K562 (cell line): ENCODE measurements at regions not wholly inside any gene's neighbourhood (a gene's known extent, or its start where the extent isn't known, plus 50 kb on each side); places are given as distances from the start of the nearest gene placed in this dataset.

Source experiments
- ATAC-seq: fragments of 200-7000 bp; cut with Tn5 transposase; 3 replicates; pipeline ENCODE4 v1.9.1; 2020; ENCODE audit warnings: moderate library complexity
- BruUV-seq: library from RNA; stranded (reverse); fragments of 400-500 nt; replicated peaks from 2 replicates; lab custom pipeline; 2021; lab: Mats Ljungman, UMichigan
- CTCF ChIA-PET: fragments of 300-600 bp; formaldehyde crosslinking; extraction: SDS; loops from one replicate; lab custom pipeline; 2021; ENCODE audit warnings: low intra/inter-chr PET ratio; lab: Yijun Ruan, JAX
- POLR2A ChIA-PET: fragments of 300-600, 350-650 bp; sonication (Branson Sonifier 250); formaldehyde crosslinking; extraction: SDS; loops from one replicate; lab custom pipeline; 2021; ENCODE audit warnings: antibody characterized with exemption, inconsistent platforms; lab: Yijun Ruan, JAX
- DNase-seq, 4 experiments: peaks; one replicate each; pipeline versions ENCODE4 v3.0.0 to v3.0.0-alpha.2; 2011 to 2018; ENCODE audit warnings: low spot score in 3 of 4, mixed read lengths in 3 of 4; ENCODE audit errors: extremely low read depth in 1 of 4
- FAIRE-seq: peaks from 2 replicates; lab custom pipeline; 2011; peaks lifted over from hg19 to GRCh38; lab: Jason Lieb, UNC
- H2AFZ ChIP-seq: 2 replicates; pipeline ENCODE4 v1.6.0; 2011; ENCODE audit warnings: low read depth, low read length, control low read depth, inconsistent platforms
- H3K27ac ChIP-seq: fragments of 200-600 bp; 3 replicates; pipeline ENCODE4 v1.8.0; 2011; ENCODE audit warnings: low read depth, mild to moderate bottlenecking, control low read depth, inconsistent platforms, low read length, moderate library complexity, mixed read lengths; ENCODE audit errors: extremely low read depth
- H3K27me3 ChIP-seq, 2 experiments: fragments of 300-600 bp in 1 of 2; 2 replicates in 1 of 2; 3 replicates in 1 of 2; pipeline versions ENCODE4 v1.6.0 to v1.8.0; 2011; ENCODE audit warnings: inconsistent platforms in 2 of 2, low read length in 2 of 2, mild to moderate bottlenecking in 1 of 2, mixed read lengths in 1 of 2, moderate library complexity in 1 of 2; ENCODE audit not compliant: control insufficient read depth in 2 of 2, insufficient read depth in 2 of 2
- H3K36me3 ChIP-seq: fragments of 300-600 bp; 3 replicates; pipeline ENCODE4 v1.8.0; 2011; ENCODE audit warnings: mild to moderate bottlenecking, low read length, inconsistent platforms; ENCODE audit not compliant: control insufficient read depth, insufficient read depth
- H3K4me1 ChIP-seq, 2 experiments: fragments of 200-600 bp in 1 of 2; replicated peaks in 1 of 2; 2 replicates in 1 of 2; 3 replicates in 1 of 2; pipeline versions ENCODE4 v1.5.1 to v1.8.0; 2011; ENCODE audit warnings: inconsistent platforms in 2 of 2, low read length in 2 of 2, mild to moderate bottlenecking in 1 of 2, mixed read lengths in 1 of 2, moderate library complexity in 1 of 2; ENCODE audit not compliant: control insufficient read depth in 2 of 2, insufficient read depth in 2 of 2
- H3K4me2 ChIP-seq: 2 replicates; pipeline ENCODE4 v1.6.1; 2011; ENCODE audit warnings: low read length, control low read depth, inconsistent platforms, mixed read lengths; ENCODE audit not compliant: insufficient read depth
- H3K4me3 ChIP-seq: fragments of 200-600 bp; sonication (generic), shearing (Covaris generic); 2 replicates; pipeline ENCODE4 v1.5.1; 2016; ENCODE audit warnings: control low read depth, inconsistent platforms
- H3K79me2 ChIP-seq: fragments of 200-600 bp; 3 replicates; pipeline ENCODE4 v1.8.0; 2011; ENCODE audit warnings: low read length, inconsistent platforms; ENCODE audit not compliant: control insufficient read depth, insufficient read depth
- H3K9ac ChIP-seq, 2 experiments: 2 replicates each; pipeline versions ENCODE4 v1.6.0 to v1.6.1; 2011; ENCODE audit warnings: low read depth in 2 of 2, low read length in 2 of 2, control low read depth in 1 of 2, inconsistent platforms in 1 of 2, mild to moderate bottlenecking in 1 of 2, mixed read lengths in 1 of 2; ENCODE audit not compliant: insufficient read depth in 1 of 2
- H3K9me1 ChIP-seq: one replicate; pipeline ENCODE4 v1.6.0; 2011; ENCODE audit warnings: inconsistent platforms, mild to moderate bottlenecking, low read length, moderate library complexity; ENCODE audit not compliant: control insufficient read depth, insufficient read depth
- H3K9me3 ChIP-seq: replicated peaks from 2 replicates; pipeline ENCODE4 v1.5.1; 2011; ENCODE audit warnings: low read depth, low read length, inconsistent platforms; ENCODE audit not compliant: control insufficient read depth, insufficient read depth
- H4K20me1 ChIP-seq: replicated peaks from 2 replicates; pipeline ENCODE4 v1.6.1; 2011; ENCODE audit warnings: low read length, inconsistent platforms, mixed read lengths; ENCODE audit not compliant: control insufficient read depth, insufficient read depth
- BCOR ChIP-seq: fragments of 450-650 bp; IDR thresholded peaks from 2 replicates; pipeline ENCODE4 v1.6.1; 2016
- FIP1L1 ChIP-seq: fragments of 200-400 bp; formaldehyde crosslinking; IDR thresholded peaks from 2 replicates; pipeline ENCODE4 v1.6.1; 2018; ENCODE audit warnings: mild to moderate bottlenecking, low read depth, low read length; ENCODE audit not compliant: poor library complexity, severe bottlenecking
- FOXJ2 ChIP-seq: fragments of 200-800 bp; sonication (Bioruptor generic); IDR thresholded peaks from 2 replicates; pipeline ENCODE4 v1.6.1; 2016; ENCODE audit warnings: missing genetic modification characterization, missing compliant biosample characterization
- HNRNPLL ChIP-seq: fragments of 200-400 bp; formaldehyde crosslinking; IDR thresholded peaks from 2 replicates; pipeline ENCODE4 v1.6.1; 2017; ENCODE audit warnings: low read length, low read depth, mild to moderate bottlenecking; ENCODE audit not compliant: poor library complexity, severe bottlenecking
- HNRNPUL1 ChIP-seq: fragments of 200-400 bp; formaldehyde crosslinking; IDR thresholded peaks from 2 replicates; pipeline ENCODE4 v1.6.1; 2017; ENCODE audit warnings: low read length
- KDM4B ChIP-seq, 2 experiments: fragments of 450-650 bp in 1 of 2; sonication (generic) in 1 of 2; IDR thresholded peaks; 2 replicates each; pipeline ENCODE4 v1.6.1; 2016 to 2017; ENCODE audit warnings: borderline replicate concordance in 2 of 2, antibody characterized with exemption in 1 of 2, low read depth in 1 of 2, mild to moderate bottlenecking in 1 of 2
- NR4A1 ChIP-seq, 2 experiments: fragments of 250-450 bp in 1 of 2; fragments of 450-650 bp in 1 of 2; sonication (Bioruptor Pico) in 1 of 2; IDR thresholded peaks; 2 replicates each; pipeline versions ENCODE4 v1.4.0 to v1.6.1; 2016 to 2020; ENCODE audit warnings: mild to moderate bottlenecking in 2 of 2, missing compliant biosample characterization in 1 of 2, missing genetic modification characterization in 1 of 2, moderate library complexity in 1 of 2
- PCBP2 ChIP-seq: fragments of 200-400 bp; formaldehyde crosslinking; IDR thresholded peaks from 2 replicates; pipeline ENCODE4 v1.6.1; 2018; ENCODE audit warnings: low read length, low read depth, mild to moderate bottlenecking, moderate library complexity; ENCODE audit not compliant: poor library complexity, severe bottlenecking
- POLR2AphosphoS5 ChIP-seq: IDR thresholded peaks from 2 replicates; pipeline ENCODE4 v1.6.1; 2011; ENCODE audit warnings: mild to moderate bottlenecking, low read depth, low read length, moderate library complexity; ENCODE audit not compliant: control insufficient read depth, insufficient read depth
- SMARCC2 ChIP-seq: fragments of 450-650 bp; IDR thresholded peaks from 2 replicates; pipeline ENCODE4 v1.6.1; 2017; ENCODE audit warnings: antibody characterized with exemption, moderate library complexity, mild to moderate bottlenecking, low read depth
- TEAD4 ChIP-seq, 2 experiments: sonication (generic) in 1 of 2; formaldehyde crosslinking in 1 of 2; IDR thresholded peaks; 2 replicates each; pipeline versions ENCODE4 v1.6.1 to v1.8.0; 2012 to 2022; ENCODE audit warnings: borderline replicate concordance in 1 of 2, inconsistent platforms in 1 of 2, low read length in 1 of 2, mild to moderate bottlenecking in 1 of 2, missing genetic modification reagents in 1 of 2
- ZC3H11A ChIP-seq: IDR thresholded peaks from 2 replicates; pipeline ENCODE4 v1.6.1; 2012; ENCODE audit warnings: low read depth, low read length, improper control_type of control experiment
- ZNF121 ChIP-seq: sonication (generic); formaldehyde crosslinking; conservative IDR thresholded peaks from 2 replicates; pipeline ENCODE4 v1.8.0; 2022; ENCODE audit warnings: missing genetic modification reagents
- ZNF23 ChIP-seq: fragments of 250-450 bp; sonication (Bioruptor Pico); IDR thresholded peaks from 2 replicates; pipeline ENCODE4 v1.4.0; 2020; ENCODE audit warnings: mild to moderate bottlenecking
- WGBS: fragments of 100-300 bp; shearing (Covaris generic); methylation state at CpG from one replicate; pipeline ENCODE4 v1.1.6; 2016; ENCODE audit warnings: low coverage, mixed read lengths; ENCODE audit not compliant: insufficient coverage; ENCODE audit errors: missing lambda C conversion rate; 5-methylcytosine and 5-hydroxymethylcytosine counted together
- in situ Hi-C: fragments of 300-500 bp; cut with MboI; formaldehyde crosslinking; loops from 4 replicates; pipeline ENCODE4 v1.15.0; 2018; ENCODE audit warnings: inconsistent platforms, mixed read lengths
- intact Hi-C: fragments of 100-400 bp; cut with micrococcal nuclease; formaldehyde crosslinking; loops from 2 replicates; pipeline ENCODE4 v1.14.2; 2022

DNA sequence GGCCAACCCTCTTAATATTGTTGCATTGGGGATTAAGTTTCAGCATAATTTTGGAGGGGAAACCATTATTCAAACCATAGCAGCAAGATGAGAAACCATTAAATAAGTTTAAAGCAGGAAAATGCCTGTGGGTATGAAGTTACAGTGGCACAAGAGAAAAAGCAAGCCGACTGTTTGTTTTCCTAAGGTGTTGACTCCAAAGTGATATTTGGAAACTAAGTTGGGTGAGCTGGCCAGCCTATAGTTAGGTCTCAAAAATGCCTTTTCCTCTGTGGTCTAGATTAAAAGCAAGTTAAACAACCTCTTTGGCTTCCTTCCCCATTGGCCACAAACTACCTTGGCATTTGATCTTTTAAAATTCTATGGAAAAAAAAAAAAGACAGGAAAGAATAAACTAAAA lies 419.8 kb upstream of the AZI2 start:
- Histone ChIP-seq H3K9me1 (no peaks in the 10 kb centered on the region), H3K79me2 (no peaks in the 10 kb centered on the region), H3K36me3 (no peaks in the 10 kb centered on the region), H3K9ac (no peak overlapping the region), H3K4me2 (no peak overlapping the region), H4K20me1 (no peaks in the 10 kb centered on the region)
- FAIRE-seq = no peak
- no peak for DNase-seq
- BruUV-seq = no TSS peak
- no peak for ATAC-seq
- CTCF ChIA-PET = no interaction called here
- TF ChIP-seq SMARCC2 = no peak
- TF ChIP-seq ZC3H11A = no peak
- TF ChIP-seq FIP1L1 = no peak
- no peak for TF ChIP-seq TEAD4 (IDR thresholded peaks at IDR 0.05; ENCODE audit: low read length)
- TF ChIP-seq TEAD4 (CRISPR knock-in tag; IDR thresholded peaks at IDR 0.05; ENCODE audit: borderline replicate concordance) = no peak
- no peak for TF ChIP-seq ZNF23 (CRISPR knock-in tag)
- TF ChIP-seq BCOR = no peak
- TF ChIP-seq HNRNPLL = no peak
- no peak for TF ChIP-seq ZNF121 (CRISPR knock-in tag)
- TF ChIP-seq NR4A1 (CRISPR knock-in tag; IDR thresholded peaks at IDR 0.05) = no peak
- no peak for TF ChIP-seq NR4A1 (tag; IDR thresholded peaks at IDR 0.05)
- no peak for TF ChIP-seq POLR2AphosphoS5
- no peak for TF ChIP-seq FOXJ2 (tag)
- TF ChIP-seq PCBP2 = no peak
- no peak for TF ChIP-seq KDM4B (IDR thresholded peaks at IDR 0.05; ENCODE audit: borderline replicate concordance in 2 of 2, low read depth in 1 of 2)
- no peak for TF ChIP-seq HNRNPUL1
- TF ChIP-seq, all 486 proteins: peak for 0
- no peaks in the 10 kb centered on the region for H3K27me3 ChIP-seq
- H3K4me3 ChIP-seq = no peak overlapping the region
- H3K27ac ChIP-seq = no peak overlapping the region
- 0% methylated on average over 1 of the region's 1 CpG for WGBS
- no peaks in the 10 kb centered on the region for H3K4me1 ChIP-seq
- in situ Hi-C loops (no loop called here), intact Hi-C loops (no loop called here)
- no peaks in the 10 kb centered on the region for H3K9me3 ChIP-seq
- POLR2A ChIA-PET = no interaction called here
- H2AFZ ChIP-seq = no peak overlapping the region
